ENCODE measurements at regions not wholly inside any gene's neighbourhood (a gene's known extent, or its start where the extent isn't known, plus 50 kb on each side); places are given as distances from the start of the nearest gene placed in this dataset.
"Not testable (repeated sequence)": the region's sequence is repeated elsewhere in the genome, so short reads cannot be mapped to it uniquely, and the experiment has no call there.

DNA sequence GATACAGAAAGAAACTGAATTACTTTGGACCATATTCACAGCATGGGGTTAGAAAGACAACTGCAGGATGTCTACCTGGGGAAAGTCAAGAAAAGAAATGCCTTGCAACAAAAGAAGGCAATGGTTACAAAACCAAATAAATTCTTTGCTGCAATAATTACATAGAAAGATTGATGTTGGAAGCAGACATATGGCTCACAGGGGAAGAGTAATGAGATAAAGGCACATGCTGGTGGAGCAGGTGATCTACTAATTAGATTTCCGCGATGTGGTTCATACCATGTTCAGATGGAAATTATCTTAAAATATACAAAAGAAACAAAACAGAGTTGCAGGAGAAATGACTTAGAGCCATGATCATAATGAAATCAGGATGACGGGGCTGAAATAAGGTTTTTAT is 718.8 kb upstream of the PKDCC start:
- DNase-seq (ENCODE audit: extremely low read depth, low read depth), result no peak
- TF ChIP-seq, protein P1, sequence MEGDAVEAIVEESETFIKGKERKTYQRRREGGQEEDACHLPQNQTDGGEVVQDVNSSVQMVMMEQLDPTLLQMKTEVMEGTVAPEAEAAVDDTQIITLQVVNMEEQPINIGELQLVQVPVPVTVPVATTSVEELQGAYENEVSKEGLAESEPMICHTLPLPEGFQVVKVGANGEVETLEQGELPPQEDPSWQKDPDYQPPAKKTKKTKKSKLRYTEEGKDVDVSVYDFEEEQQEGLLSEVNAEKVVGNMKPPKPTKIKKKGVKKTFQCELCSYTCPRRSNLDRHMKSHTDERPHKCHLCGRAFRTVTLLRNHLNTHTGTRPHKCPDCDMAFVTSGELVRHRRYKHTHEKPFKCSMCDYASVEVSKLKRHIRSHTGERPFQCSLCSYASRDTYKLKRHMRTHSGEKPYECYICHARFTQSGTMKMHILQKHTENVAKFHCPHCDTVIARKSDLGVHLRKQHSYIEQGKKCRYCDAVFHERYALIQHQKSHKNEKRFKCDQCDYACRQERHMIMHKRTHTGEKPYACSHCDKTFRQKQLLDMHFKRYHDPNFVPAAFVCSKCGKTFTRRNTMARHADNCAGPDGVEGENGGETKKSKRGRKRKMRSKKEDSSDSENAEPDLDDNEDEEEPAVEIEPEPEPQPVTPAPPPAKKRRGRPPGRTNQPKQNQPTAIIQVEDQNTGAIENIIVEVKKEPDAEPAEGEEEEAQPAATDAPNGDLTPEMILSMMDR (IDR thresholded peaks at IDR 0.05; ENCODE audit: low read depth, low read length), result no peak

DNA sequence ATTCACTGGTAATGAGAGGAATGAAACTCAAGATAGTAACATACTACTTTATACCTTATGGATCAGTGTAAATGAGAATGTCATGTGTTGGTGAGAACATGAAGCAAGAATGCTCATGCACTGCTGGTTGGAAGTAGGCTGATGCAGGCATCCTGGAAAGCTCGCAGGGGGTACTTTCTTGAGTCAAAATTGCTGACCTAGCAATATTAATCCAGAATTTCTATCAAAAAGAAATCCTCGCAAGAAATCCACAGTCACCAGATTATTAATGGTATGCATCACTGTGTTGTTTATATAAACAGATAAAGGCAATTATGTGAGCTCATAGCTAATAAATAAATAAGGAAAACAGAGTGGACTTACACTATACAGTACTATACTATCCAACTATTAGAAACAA is 713.7 kb upstream of the PKDCC start:
- no peak for DNase-seq (ENCODE audit: extremely low read depth, low read depth)
- TF ChIP-seq, protein P1 (IDR thresholded peaks at IDR 0.05; ENCODE audit: low read depth, low read length), result no peak

DNA sequence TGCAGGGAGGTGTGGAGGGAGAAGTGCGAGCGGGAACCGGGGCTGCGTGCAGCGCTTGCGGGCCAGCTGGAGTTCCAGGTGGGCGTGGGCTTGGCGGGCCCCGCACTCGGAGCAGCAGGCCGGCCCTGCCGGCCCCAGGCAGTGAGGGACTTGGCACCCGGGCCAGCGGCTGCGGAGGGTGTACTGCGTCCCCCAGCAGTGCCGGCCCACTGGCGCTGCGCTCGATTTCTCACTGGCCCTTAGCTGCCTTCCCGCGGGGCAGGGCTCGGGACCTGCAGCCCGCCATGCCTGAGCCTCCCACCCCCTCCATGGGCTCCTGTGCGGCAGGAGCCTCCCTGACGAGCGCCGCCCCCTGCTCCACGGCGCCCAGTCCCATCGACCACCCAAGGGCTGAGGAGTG is 712.2 kb upstream of the PKDCC start:
- not testable (repeated sequence) for DNase-seq (ENCODE audit: extremely low read depth, low read depth)

DNA sequence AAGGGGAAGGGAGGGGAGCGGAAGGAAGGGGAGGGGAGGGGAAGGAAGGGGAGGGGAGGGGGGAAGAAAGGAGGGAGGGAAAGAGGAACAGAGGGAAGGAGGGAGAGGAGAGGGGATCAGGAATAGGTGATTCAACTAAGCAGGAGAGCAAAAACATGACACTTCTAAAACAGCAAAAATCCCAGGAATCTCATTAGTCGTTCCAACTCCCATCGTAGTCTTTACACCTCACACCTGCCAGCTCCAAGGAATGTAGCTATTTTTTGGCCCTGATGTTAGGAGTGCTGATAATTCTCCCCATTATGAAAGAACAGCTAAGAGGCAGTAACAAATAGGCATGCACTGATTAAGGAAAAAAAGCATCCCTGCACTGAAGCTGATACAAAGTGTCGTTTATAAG is 709.9 kb upstream of the PKDCC start:
- no peak for DNase-seq (ENCODE audit: extremely low read depth, low read depth)
- TF ChIP-seq, protein P1 (IDR thresholded peaks at IDR 0.05; ENCODE audit: low read depth, low read length), result no peak

DNA sequence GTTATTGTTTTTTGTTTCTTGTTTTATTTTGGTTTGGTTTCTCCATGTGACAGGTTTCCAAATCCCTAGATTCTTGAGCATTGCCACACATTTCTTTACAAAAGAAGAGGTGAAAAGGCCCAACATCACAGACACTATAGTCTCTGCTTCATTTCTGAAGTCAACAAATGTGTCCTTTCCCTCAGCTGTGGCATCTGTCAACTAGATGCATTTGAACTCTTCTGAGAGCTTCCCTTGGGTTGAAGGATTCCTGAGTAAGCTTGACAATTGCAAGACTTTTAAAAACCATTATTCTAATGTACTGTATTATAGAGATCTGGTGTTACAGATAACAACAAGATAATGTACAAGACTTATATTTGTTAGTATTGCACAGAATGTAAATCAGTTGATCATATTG is 703.3 kb upstream of the PKDCC start:
- TF ChIP-seq, protein P1 (IDR thresholded peaks at IDR 0.05; ENCODE audit: low read depth, low read length), result no peak

DNA sequence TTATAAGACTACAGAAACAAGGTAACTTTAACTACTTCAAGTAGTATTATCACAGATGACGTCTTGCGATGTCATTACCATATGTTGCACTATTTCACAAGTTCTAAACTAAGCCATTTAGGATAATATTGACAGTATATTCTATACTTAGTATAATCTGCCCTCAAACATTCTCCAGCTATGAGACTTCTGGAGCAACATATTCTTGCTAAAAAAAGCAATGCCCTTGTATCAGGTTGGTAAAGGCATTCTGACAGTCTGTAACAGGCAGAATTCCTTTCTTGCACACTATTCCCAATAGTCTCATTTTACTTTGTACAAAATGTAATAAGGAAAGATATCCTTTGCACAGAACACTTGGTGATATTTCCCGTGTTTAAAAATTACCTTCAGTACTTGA is 694.8 kb upstream of the PKDCC start:
- TF ChIP-seq, protein P1 (IDR thresholded peaks at IDR 0.05; ENCODE audit: low read depth, low read length), result no peak
- DNase-seq (ENCODE audit: extremely low read depth, low read depth), result no peak

More for the DNA sequence above, 703.3 kb upstream of the PKDCC start:
- no peak for DNase-seq (ENCODE audit: extremely low read depth, low read depth)

DNA sequence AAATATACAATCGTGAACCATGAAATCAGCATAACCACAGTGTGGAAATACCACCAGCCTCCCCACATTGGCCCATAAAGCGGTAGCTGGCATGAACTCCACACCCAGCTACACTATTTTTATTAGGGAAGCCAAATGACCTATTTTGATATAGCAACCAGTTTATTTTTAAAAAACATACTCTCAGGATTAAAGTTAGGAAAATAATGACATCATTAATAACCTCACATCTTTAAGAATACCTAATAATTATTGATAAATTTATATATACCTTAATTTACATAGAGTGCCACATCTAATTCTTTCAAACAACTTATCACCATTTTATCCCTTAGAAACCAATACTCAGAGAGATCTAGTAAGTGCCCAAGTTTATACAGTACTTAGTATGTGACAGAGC is 692.0 kb upstream of the PKDCC start:
- TF ChIP-seq, protein P1 (IDR thresholded peaks at IDR 0.05; ENCODE audit: low read depth, low read length), result no peak
- no peak for DNase-seq (ENCODE audit: extremely low read depth, low read depth)

DNA sequence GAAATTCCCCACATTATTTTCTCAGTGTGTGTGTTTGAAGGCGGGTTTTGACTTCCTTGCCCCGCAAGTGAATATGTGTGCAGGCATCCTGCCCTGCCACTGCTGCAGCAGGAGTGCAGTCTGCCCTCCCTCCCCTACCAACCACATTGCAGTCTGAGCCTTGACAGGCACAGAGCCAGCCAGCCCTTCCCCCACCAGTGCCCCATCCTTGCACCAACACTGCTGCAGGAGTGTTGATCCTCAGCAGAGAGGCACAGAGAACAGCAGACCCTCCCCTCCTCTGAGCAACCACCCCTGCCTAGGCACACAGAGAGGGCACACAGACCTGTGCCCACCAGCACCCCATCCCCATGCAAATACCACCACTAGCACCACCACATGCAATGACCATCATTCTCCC is 683.0 kb upstream of the PKDCC start:
- TF ChIP-seq, protein P1 (IDR thresholded peaks at IDR 0.05; ENCODE audit: low read depth, low read length), result no peak
- DNase-seq (ENCODE audit: extremely low read depth, low read depth), result no peak

Measured in AG09319 (cell line).